HUES64 (cell line): ENCODE measurements at regions not wholly inside any gene's neighbourhood (a gene's known extent, or its start where the extent isn't known, plus 50 kb on each side); places are given as distances from the start of the nearest gene placed in this dataset.

Experiments
- H3K27ac ChIP-seq: 2 replicates; pipeline ENCODE4 v1.7.0; 2013; ENCODE audit warnings: low read depth, low read length, inconsistent platforms
- H3K27me3 ChIP-seq: 2 replicates; pipeline ENCODE4 v1.6.1; 2013; ENCODE audit warnings: mild to moderate bottlenecking, low read length; ENCODE audit not compliant: insufficient read depth
- H3K36me3 ChIP-seq: 2 replicates; pipeline ENCODE4 v1.6.1; 2013; ENCODE audit warnings: mild to moderate bottlenecking, low read length; ENCODE audit not compliant: insufficient read depth
- H3K4me1 ChIP-seq: 2 replicates; pipeline ENCODE4 v1.6.1; 2013; ENCODE audit warnings: mild to moderate bottlenecking, low read length, moderate library complexity; ENCODE audit not compliant: insufficient read depth
- H3K4me3 ChIP-seq: 2 replicates; pipeline ENCODE4 v1.5.1; 2013; ENCODE audit warnings: mild to moderate bottlenecking, low read length, moderate library complexity
- H3K9ac ChIP-seq: 2 replicates; pipeline ENCODE4 v1.6.1; 2013; ENCODE audit warnings: mild to moderate bottlenecking, low read depth, low read length
- H3K9me3 ChIP-seq: 2 replicates; pipeline ENCODE4 v1.6.1; 2013; ENCODE audit warnings: low read depth, low read length; ENCODE audit not compliant: insufficient read depth
- WGBS: fragments of 150-250, 120-280 bp; methylation state at CpG from one replicate; pipeline ENCODE4 v1.1.7; 2013; ENCODE audit warnings: missing lambda C conversion rate; 5-methylcytosine and 5-hydroxymethylcytosine counted together

- Histone ChIP-seq H3K27me3 (no peaks in the 10 kb centered on the region), H3K9me3 (peaks cover 42% of the 10 kb centered on the region), H3K4me3 (no peak overlapping the region), H3K4me1 (peaks cover 7% of the 10 kb centered on the region), H3K9ac (no peak overlapping the region), H3K36me3 (no peaks in the 10 kb centered on the region), H3K27ac (no peak overlapping the region)
- 90% methylated on average over 4 of the region's 4 CpGs for WGBS
Observed at GRCh38 chr17:77704048-77704815, 254.3 kb upstream of the TNRC6C start.

- Histone ChIP-seq H3K9me3 (peaks cover 39% of the 10 kb centered on the region), H3K4me1 (peaks cover 6% of the 10 kb centered on the region; the same call in 1 of the 2 replicates), H3K4me3 (no peak overlapping the region), H3K27me3 (peaks cover 7% of the 10 kb centered on the region; the same call in 1 of the 2 replicates), H3K9ac (no peak overlapping the region), H3K27ac (no peak overlapping the region), H3K36me3 (no peaks in the 10 kb centered on the region)
- 94% methylated on average over 6 of the region's 6 CpGs for WGBS
Observed at GRCh38 chr17:77706938-77707337, 251.6 kb upstream of the TNRC6C start.

GRCh38 chr17:77707546-77707945 is 251.0 kb upstream of the TNRC6C start:
- Histone ChIP-seq H3K4me1 (peaks cover 6% of the 10 kb centered on the region; the same call in 1 of the 2 replicates), H3K9me3 (peaks cover 36% of the 10 kb centered on the region), H3K27ac (no peak overlapping the region), H3K36me3 (no peaks in the 10 kb centered on the region), H3K4me3 (no peak overlapping the region), H3K27me3 (peaks cover 7% of the 10 kb centered on the region; the same call in 1 of the 2 replicates), H3K9ac (no peak overlapping the region)
- WGBS: 91% methylated on average over 4 of the region's 4 CpGs

- H3K4me1 ChIP-seq: peaks cover 6% of the 10 kb centered on the region; the same call in 1 of the 2 replicates
- 91% methylated on average over 3 of the region's 4 CpGs for WGBS
- H3K27ac ChIP-seq: no peak overlapping the region
- H3K4me3 ChIP-seq: no peak overlapping the region
- peaks cover 7% of the 10 kb centered on the region; the same call in 1 of the 2 replicates for H3K27me3 ChIP-seq
- no peak overlapping the region for H3K9ac ChIP-seq
- no peaks in the 10 kb centered on the region for H3K36me3 ChIP-seq
- peaks cover 36% of the 10 kb centered on the region for H3K9me3 ChIP-seq
Observed at GRCh38 chr17:77708049-77708448, 250.5 kb upstream of the TNRC6C start.

GRCh38 chr17:77708936-77709335 is 249.6 kb upstream of the TNRC6C start:
- Histone ChIP-seq H3K9ac (no peak overlapping the region), H3K4me3 (no peak overlapping the region), H3K9me3 (peaks cover 33% of the 10 kb centered on the region), H3K27ac (no peak overlapping the region), H3K4me1 (peaks cover 6% of the 10 kb centered on the region; the same call in 1 of the 2 replicates), H3K27me3 (peaks cover 7% of the 10 kb centered on the region; the same call in 1 of the 2 replicates), H3K36me3 (no peaks in the 10 kb centered on the region)
- WGBS: 87% methylated on average over 8 of the region's 8 CpGs

- Histone ChIP-seq H3K4me1 (peaks cover 6% of the 10 kb centered on the region; the same call in 1 of the 2 replicates), H3K4me3 (no peak overlapping the region), H3K9ac (no peak overlapping the region), H3K9me3 (peaks cover 33% of the 10 kb centered on the region), H3K27ac (no peak overlapping the region), H3K27me3 (peaks cover 7% of the 10 kb centered on the region; the same call in 1 of the 2 replicates), H3K36me3 (no peaks in the 10 kb centered on the region)
- WGBS: 36% methylated on average over 5 of the region's 5 CpGs
Observed at GRCh38 chr17:77709594-77709993, 248.9 kb upstream of the TNRC6C start.

- Histone ChIP-seq H3K9ac (no peak overlapping the region), H3K36me3 (no peaks in the 10 kb centered on the region), H3K27ac (no peak overlapping the region), H3K4me1 (peaks cover 6% of the 10 kb centered on the region; the same call in 1 of the 2 replicates), H3K27me3 (peaks cover 7% of the 10 kb centered on the region; the same call in 1 of the 2 replicates), H3K4me3 (no peak overlapping the region), H3K9me3 (peaks cover 37% of the 10 kb centered on the region)
Observed at GRCh38 chr17:77712578-77712977, 245.9 kb upstream of the TNRC6C start.

- Histone ChIP-seq H3K27ac (peak overlapping the region; percentile 76; the same call in 1 of the 2 replicates), H3K27me3 (no peaks in the 10 kb centered on the region), H3K36me3 (no peaks in the 10 kb centered on the region), H3K9ac (no peak overlapping the region), H3K9me3 (peaks cover 37% of the 10 kb centered on the region), H3K4me1 (no peaks in the 10 kb centered on the region), H3K4me3 (no peak overlapping the region)
- 88% methylated on average over 1 of the region's 1 CpG for WGBS
Observed at GRCh38 chr17:77716289-77716926, 242.1 kb upstream of the TNRC6C start.

GRCh38 chr17:77717941-77718668 is 240.4 kb upstream of the TNRC6C start:
- Histone ChIP-seq H3K4me1 (no peaks in the 10 kb centered on the region), H3K27me3 (no peaks in the 10 kb centered on the region), H3K27ac (no peak overlapping the region), H3K9me3 (peaks cover 29% of the 10 kb centered on the region), H3K36me3 (no peaks in the 10 kb centered on the region), H3K4me3 (no peak overlapping the region), H3K9ac (no peak overlapping the region)
- 94% methylated on average over 11 of the region's 11 CpGs for WGBS

GRCh38 chr17:77718669-77718961 is 239.9 kb upstream of the TNRC6C start:
- WGBS: 97% methylated on average over 10 of the region's 10 CpGs
- no peak overlapping the region for H3K4me3 ChIP-seq
- no peaks in the 10 kb centered on the region for H3K36me3 ChIP-seq
- peaks cover 27% of the 10 kb centered on the region for H3K9me3 ChIP-seq
- H3K27me3 ChIP-seq: no peaks in the 10 kb centered on the region
- H3K9ac ChIP-seq: no peak overlapping the region
- H3K4me1 ChIP-seq: no peaks in the 10 kb centered on the region
- H3K27ac ChIP-seq: no peak overlapping the region

- Histone ChIP-seq H3K36me3 (no peaks in the 10 kb centered on the region), H3K4me3 (no peak overlapping the region), H3K27me3 (no peaks in the 10 kb centered on the region), H3K27ac (no peak overlapping the region), H3K9ac (no peak overlapping the region), H3K4me1 (no peaks in the 10 kb centered on the region), H3K9me3 (peaks cover 16% of the 10 kb centered on the region)
- 91% methylated on average over 4 of the region's 4 CpGs for WGBS
Observed at GRCh38 chr17:77719806-77720205, 238.7 kb upstream of the TNRC6C start.
